ENCODE measurements at regions not wholly inside any gene's neighbourhood (a gene's known extent, or its start where the extent isn't known, plus 50 kb on each side); places are given as distances from the start of the nearest gene placed in this dataset.

DNA sequence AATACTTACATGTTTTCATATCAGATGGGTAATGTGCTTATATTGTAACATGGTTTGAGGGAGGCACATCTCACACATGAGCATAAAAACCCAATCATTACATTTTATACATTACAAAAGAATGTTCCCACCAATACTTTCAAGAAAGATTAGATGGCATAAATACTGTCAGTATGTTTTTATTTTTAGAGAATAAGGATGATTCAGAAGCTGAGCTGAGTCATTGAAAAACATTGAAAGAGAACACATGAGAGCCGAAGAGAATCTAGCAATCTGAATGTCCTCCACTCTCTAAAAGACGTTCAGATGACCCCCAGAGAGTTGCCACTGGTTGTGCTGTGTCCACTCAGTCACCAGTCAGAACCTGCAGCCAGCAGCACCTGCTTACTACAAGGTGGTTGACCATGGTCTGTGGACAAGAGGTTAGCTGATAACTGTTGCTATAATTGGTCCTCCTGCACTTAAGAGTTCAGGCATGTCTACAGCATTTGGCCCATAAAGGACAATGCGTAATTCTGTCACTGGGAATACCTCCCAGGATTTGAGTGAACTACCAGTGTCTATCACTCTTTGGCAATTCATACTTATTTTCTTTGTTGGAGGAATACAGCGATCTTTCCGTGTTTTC lies 382.2 kb upstream of the IGFBP7 start:
- no peak overlapping the region for H3K27ac ChIP-seq (ENCODE audit: low read depth, low read length)

DNA sequence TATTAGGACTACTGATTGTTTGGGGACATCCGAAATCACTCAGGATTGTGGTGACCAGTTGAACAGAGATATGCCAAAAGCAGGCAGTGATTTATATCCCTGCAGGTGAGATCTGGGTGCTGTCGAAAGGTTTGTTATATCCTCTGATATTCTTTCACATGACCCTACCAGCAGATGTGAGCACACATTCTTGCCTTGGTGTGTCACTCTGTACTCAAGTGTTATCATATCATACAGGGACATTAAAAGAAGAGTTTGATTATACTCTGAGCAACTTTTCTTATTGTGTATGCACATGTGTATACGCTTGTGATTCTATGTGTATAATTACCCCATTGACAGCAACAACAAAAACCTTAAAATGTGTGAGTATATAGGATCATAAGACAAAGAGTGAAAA lies 381.2 kb upstream of the IGFBP7 start:
- H3K27ac ChIP-seq (ENCODE audit: low read depth, low read length): no peak overlapping the region
- H3K27me3 ChIP-seq (ENCODE audit: control insufficient read depth, insufficient read depth, low read length): no peaks in the 10 kb centered on the region
- no peaks in the 10 kb centered on the region for H3K36me3 ChIP-seq (ENCODE audit: control insufficient read depth, insufficient read depth, low read length)
- no peak overlapping the region for H3K4me3 ChIP-seq (ENCODE audit: low read length)
- H3K9ac ChIP-seq (ENCODE audit: low read length): no peak overlapping the region
- no peaks in the 10 kb centered on the region for H3K4me1 ChIP-seq (ENCODE audit: control insufficient read depth, insufficient read depth, low read length)

More for the DNA sequence above, 382.2 kb upstream of the IGFBP7 start:
- no peaks in the 10 kb centered on the region for H3K36me3 ChIP-seq (ENCODE audit: control insufficient read depth, insufficient read depth, low read length)
- no peak overlapping the region for H3K4me3 ChIP-seq (ENCODE audit: low read length)
- no peak overlapping the region for H3K9ac ChIP-seq (ENCODE audit: low read length)
- H3K4me1 ChIP-seq (ENCODE audit: control insufficient read depth, insufficient read depth, low read length): no peaks in the 10 kb centered on the region
- H3K27me3 ChIP-seq (ENCODE audit: control insufficient read depth, insufficient read depth, low read length): no peaks in the 10 kb centered on the region

GRCh38 chr4:57490520-57491255 lies 380.5 kb upstream of the IGFBP7 start:
- H3K27me3 ChIP-seq (ENCODE audit: control insufficient read depth, insufficient read depth, low read length): no peaks in the 10 kb centered on the region
- H3K9ac ChIP-seq (ENCODE audit: low read length): no peak overlapping the region
- no peak overlapping the region for H3K27ac ChIP-seq (ENCODE audit: low read depth, low read length)
- H3K4me1 ChIP-seq (ENCODE audit: control insufficient read depth, insufficient read depth, low read length): no peaks in the 10 kb centered on the region
- no peaks in the 10 kb centered on the region for H3K36me3 ChIP-seq (ENCODE audit: control insufficient read depth, insufficient read depth, low read length)
- H3K4me3 ChIP-seq (ENCODE audit: low read length): no peak overlapping the region

DNA sequence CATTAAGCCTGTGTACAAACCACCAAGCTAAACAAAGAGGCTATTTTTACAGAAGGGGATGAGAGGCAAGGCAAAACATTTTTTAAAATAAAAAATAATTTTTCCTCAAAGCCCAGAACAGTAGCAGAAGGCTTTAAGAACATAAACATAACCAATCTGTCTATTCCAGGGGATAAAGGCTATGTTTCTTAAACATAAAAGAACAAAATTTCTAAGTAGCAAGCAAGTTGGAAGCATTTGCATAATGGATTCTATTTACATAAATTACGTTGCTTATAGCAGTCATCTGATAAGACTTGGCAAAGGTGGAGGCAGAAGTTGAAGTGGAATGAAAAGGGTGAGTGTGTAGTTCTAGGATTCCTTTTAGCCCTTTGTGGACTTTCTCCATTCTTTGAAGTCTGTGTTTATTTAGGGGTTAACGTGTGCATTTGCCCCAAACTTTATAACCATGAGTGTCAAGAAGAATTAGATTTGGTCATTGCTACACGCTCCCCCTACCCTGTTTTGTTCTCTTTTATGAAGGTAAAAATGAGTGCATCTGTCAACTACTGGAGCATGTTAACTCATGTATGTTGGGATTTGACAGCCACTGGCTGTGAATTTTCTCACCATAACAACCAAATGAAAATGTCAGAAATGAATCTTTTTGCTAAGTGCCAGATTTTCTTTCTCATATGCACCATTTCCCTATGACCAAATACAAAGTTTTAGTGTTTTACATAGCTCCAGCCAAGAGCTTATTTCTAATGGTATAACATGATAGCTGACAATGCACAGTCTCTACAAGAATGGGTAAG lies 378.4 kb upstream of the IGFBP7 start:
- Histone ChIP-seq H3K4me3 (ENCODE audit: low read length) (no peak overlapping the region), H3K4me1 (ENCODE audit: control insufficient read depth, insufficient read depth, low read length) (no peaks in the 10 kb centered on the region), H3K27me3 (ENCODE audit: control insufficient read depth, insufficient read depth, low read length) (no peaks in the 10 kb centered on the region), H3K27ac (ENCODE audit: low read depth, low read length) (no peak overlapping the region), H3K36me3 (ENCODE audit: control insufficient read depth, insufficient read depth, low read length) (no peaks in the 10 kb centered on the region), H3K9ac (ENCODE audit: low read length) (no peak overlapping the region)

DNA sequence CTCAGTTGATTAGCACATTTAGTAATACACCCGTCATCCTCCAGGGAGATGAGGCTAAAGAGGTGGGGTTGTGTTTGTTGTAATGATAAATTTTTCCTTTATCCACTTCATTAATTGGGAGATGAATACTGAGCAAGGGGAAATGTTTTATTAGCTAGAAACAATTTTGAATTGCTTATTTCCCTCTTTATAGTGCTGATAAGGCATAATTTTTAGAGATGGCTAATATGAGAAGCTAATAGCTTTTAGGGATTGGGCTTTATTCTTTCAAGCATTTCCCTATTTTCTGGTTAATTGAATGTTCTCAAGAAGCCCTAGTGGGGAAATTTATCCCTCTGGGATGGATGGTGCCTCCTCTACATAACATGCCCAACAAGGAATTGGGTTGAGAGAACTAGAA lies 365.2 kb upstream of the IGFBP7 start:
- Histone ChIP-seq H3K27ac (ENCODE audit: low read depth, low read length) (no peak overlapping the region), H3K27me3 (ENCODE audit: control insufficient read depth, insufficient read depth, low read length) (no peaks in the 10 kb centered on the region), H3K4me3 (ENCODE audit: low read length) (no peak overlapping the region), H3K9ac (ENCODE audit: low read length) (no peak overlapping the region), H3K36me3 (ENCODE audit: control insufficient read depth, insufficient read depth, low read length) (no peaks in the 10 kb centered on the region), H3K4me1 (ENCODE audit: control insufficient read depth, insufficient read depth, low read length) (no peaks in the 10 kb centered on the region)

DNA sequence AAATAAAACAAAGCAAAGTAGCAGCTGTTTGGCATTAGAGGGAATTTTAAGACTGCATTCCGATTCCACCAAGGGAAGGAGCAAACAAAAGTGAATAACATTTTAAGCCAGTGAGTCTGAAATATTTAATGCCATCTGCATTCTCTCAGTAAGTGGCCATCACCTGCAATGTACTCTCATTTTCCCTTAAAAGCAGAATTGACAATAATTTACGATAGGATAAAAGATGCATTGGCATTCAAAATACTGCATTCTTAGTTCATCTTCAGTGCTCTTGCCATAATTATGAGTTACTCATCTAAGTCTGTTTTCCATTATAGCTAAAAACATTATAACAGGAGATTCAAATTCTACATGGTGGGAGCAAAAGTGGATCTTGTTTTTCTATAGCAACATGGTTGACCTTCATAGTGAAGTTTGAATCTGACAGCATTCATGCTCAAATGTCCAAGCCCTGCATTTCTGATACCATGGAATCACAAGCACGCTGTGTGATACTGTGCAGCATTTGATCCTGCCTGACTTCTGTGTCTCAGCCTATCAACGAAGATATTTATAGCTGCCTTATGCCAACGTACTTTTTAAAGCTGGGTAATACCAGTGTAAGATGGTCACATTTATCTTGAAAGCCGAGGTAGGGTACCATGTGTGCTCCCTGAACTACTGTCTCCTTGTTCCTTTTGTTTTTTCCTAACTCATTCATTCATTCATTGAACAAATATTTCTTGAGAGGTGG lies 355.3 kb upstream of the IGFBP7 start:
- H3K9ac ChIP-seq (ENCODE audit: low read length): no peak overlapping the region
- no peaks in the 10 kb centered on the region for H3K36me3 ChIP-seq (ENCODE audit: control insufficient read depth, insufficient read depth, low read length)
- no peak overlapping the region for H3K4me3 ChIP-seq (ENCODE audit: low read length)
- no peak overlapping the region for H3K27ac ChIP-seq (ENCODE audit: low read depth, low read length)
- H3K27me3 ChIP-seq (ENCODE audit: control insufficient read depth, insufficient read depth, low read length): no peaks in the 10 kb centered on the region
- H3K4me1 ChIP-seq (ENCODE audit: control insufficient read depth, insufficient read depth, low read length): no peaks in the 10 kb centered on the region

DNA sequence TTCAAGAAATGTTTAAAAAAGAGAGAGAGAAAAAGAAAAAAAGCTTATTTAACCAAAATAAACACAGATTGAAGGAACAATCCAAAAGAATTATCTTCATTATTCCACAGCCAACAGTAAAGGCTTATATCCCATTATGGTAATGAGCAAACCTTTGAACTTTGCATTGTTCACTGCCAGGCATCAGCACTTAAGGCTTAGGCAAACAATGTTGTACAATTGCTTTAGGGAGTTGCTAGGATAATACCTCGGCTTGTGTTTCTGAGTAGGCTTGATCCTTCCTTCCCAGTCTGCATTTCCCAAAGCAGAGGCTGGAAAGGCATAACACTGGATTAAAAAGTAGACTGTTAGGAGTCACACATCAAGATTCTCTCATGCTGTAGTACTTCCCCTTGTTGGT lies 352.7 kb upstream of the IGFBP7 start:
- Histone ChIP-seq H3K27ac (ENCODE audit: low read depth, low read length) (no peak overlapping the region), H3K9ac (ENCODE audit: low read length) (no peak overlapping the region), H3K36me3 (ENCODE audit: control insufficient read depth, insufficient read depth, low read length) (no peaks in the 10 kb centered on the region), H3K27me3 (ENCODE audit: control insufficient read depth, insufficient read depth, low read length) (no peaks in the 10 kb centered on the region), H3K4me3 (ENCODE audit: low read length) (no peak overlapping the region), H3K4me1 (ENCODE audit: control insufficient read depth, insufficient read depth, low read length) (no peaks in the 10 kb centered on the region)

DNA sequence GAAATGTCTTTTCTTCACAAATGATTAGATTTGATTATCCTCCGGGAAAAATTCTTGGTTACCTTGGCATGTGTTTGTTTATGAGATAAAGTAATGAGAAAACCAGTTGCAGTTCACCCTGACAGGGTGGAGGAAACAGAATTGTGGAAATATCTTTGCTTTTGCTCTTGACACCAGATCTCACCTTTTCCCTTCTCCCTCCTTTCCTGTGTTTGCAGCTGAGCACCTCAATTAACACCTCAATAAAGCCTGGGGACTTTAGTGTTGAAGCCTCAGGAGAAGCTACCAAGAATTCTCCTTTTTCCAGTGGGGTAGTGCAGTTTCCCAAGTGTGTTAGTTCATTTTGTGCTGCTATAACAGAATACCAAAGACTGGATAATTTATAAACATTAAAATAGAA lies 350.8 kb upstream of the IGFBP7 start:
- Histone ChIP-seq H3K27me3 (ENCODE audit: control insufficient read depth, insufficient read depth, low read length) (no peaks in the 10 kb centered on the region), H3K27ac (ENCODE audit: low read depth, low read length) (no peak overlapping the region), H3K4me3 (ENCODE audit: low read length) (no peak overlapping the region), H3K36me3 (ENCODE audit: control insufficient read depth, insufficient read depth, low read length) (no peaks in the 10 kb centered on the region), H3K9ac (ENCODE audit: low read length) (no peak overlapping the region), H3K4me1 (ENCODE audit: control insufficient read depth, insufficient read depth, low read length) (no peaks in the 10 kb centered on the region)

DNA sequence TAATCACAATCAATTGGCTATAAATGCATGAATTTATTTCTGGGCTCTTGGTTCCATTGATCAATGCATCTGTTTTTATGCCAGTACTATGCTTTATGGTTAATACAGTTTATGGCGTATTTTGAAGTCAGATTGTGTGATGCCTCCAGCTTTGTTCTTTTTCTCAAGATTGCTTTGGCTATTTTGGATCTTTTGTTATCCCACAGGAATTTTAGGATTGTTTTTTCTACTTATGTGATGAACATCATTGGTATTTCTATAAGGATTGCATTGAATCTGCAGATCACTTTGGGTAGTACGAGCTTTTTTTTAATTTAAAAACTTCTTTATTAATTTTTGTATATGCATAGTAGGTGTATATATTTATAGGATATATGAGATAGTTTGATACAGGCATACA lies 338.7 kb upstream of the IGFBP7 start:
- Histone ChIP-seq H3K9ac (ENCODE audit: low read length) (no peak overlapping the region), H3K36me3 (ENCODE audit: control insufficient read depth, insufficient read depth, low read length) (no peaks in the 10 kb centered on the region), H3K4me3 (ENCODE audit: low read length) (no peak overlapping the region), H3K27me3 (ENCODE audit: control insufficient read depth, insufficient read depth, low read length) (no peaks in the 10 kb centered on the region), H3K27ac (ENCODE audit: low read depth, low read length) (no peak overlapping the region), H3K4me1 (ENCODE audit: control insufficient read depth, insufficient read depth, low read length) (no peaks in the 10 kb centered on the region)

GRCh38 chr4:57448452-57448851 lies 338.3 kb upstream of the IGFBP7 start:
- H3K4me1 ChIP-seq (ENCODE audit: control insufficient read depth, insufficient read depth, low read length): no peaks in the 10 kb centered on the region
- no peaks in the 10 kb centered on the region for H3K27me3 ChIP-seq (ENCODE audit: control insufficient read depth, insufficient read depth, low read length)
- H3K4me3 ChIP-seq (ENCODE audit: low read length): no peak overlapping the region
- H3K9ac ChIP-seq (ENCODE audit: low read length): no peak overlapping the region
- H3K36me3 ChIP-seq (ENCODE audit: control insufficient read depth, insufficient read depth, low read length): no peaks in the 10 kb centered on the region
- no peak overlapping the region for H3K27ac ChIP-seq (ENCODE audit: low read depth, low read length)

DNA sequence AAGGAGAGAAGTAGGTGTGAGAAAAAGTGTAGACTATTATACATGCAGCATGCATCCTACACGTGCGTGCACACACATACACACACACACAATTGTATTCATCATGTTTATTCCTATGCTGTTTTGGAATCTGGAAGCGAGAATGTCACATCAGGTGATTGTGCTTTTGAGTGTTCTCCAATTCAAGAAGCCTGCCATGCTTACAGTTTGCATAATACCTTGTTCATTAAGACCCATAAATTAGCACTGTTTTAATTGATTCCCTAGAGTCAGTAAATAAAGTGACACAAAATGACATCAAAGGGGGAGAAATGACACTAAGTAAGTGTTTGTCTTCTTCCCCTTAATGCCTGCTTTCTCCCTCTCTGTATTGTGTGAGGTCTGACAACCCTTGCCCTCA lies 336.1 kb upstream of the IGFBP7 start:
- Histone ChIP-seq H3K36me3 (ENCODE audit: control insufficient read depth, insufficient read depth, low read length) (no peaks in the 10 kb centered on the region), H3K9ac (ENCODE audit: low read length) (no peak overlapping the region), H3K27ac (ENCODE audit: low read depth, low read length) (no peak overlapping the region), H3K4me3 (ENCODE audit: low read length) (no peak overlapping the region), H3K4me1 (ENCODE audit: control insufficient read depth, insufficient read depth, low read length) (no peaks in the 10 kb centered on the region), H3K27me3 (ENCODE audit: control insufficient read depth, insufficient read depth, low read length) (no peaks in the 10 kb centered on the region)

DNA sequence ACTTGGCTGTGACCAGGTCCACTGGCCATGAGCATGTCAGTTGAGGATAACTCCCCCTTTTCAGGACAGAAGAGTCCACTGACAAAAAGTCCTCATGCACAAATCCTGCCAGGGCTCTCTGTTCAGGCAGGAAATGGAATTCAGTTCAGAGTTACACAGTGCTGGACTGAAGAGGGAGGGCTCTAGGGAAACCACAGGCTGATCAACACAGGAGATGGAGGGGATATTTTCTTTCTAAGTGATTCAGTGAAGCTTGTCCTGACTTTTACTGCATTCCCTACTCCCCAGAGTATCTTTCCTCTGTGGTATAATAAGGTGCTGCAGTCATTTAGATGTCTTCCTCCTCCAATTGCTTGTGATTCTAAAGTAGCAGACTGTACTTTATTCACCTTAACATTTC lies 335.5 kb upstream of the IGFBP7 start:
- H3K4me3 ChIP-seq (ENCODE audit: low read length): no peak overlapping the region
- H3K27ac ChIP-seq (ENCODE audit: low read depth, low read length): no peak overlapping the region

More for the DNA sequence above, 335.5 kb upstream of the IGFBP7 start:
- Histone ChIP-seq H3K4me1 (ENCODE audit: control insufficient read depth, insufficient read depth, low read length) (no peaks in the 10 kb centered on the region), H3K27me3 (ENCODE audit: control insufficient read depth, insufficient read depth, low read length) (no peaks in the 10 kb centered on the region), H3K9ac (ENCODE audit: low read length) (no peak overlapping the region), H3K36me3 (ENCODE audit: control insufficient read depth, insufficient read depth, low read length) (no peaks in the 10 kb centered on the region)

Data from rectal smooth muscle tissue (tissue), 1 donor.